Mesenteric fat pad (tissue), 1 donor: ENCODE measurements at regions not wholly inside any gene's neighbourhood (a gene's known extent, or its start where the extent isn't known, plus 50 kb on each side); places are given as distances from the start of the nearest gene placed in this dataset.

Experiments used
- DNase-seq: peaks from one replicate; pipeline ENCODE4 v3.0.0-alpha.2; 2020; ENCODE audit warnings: low spot score
- donor health status: DM: yes; HTN: yes; CAD: no.

- DNase-seq, result no peak
These were observed 54.5 kb upstream of the FAM78B start for GRCh38 chr1:166221316-166221715.

GRCh38 chr1:166233750-166234366 lies 67.1 kb upstream of the FAM78B start:
- DNase-seq, result peak; percentile 85

GRCh38 chr1:166235728-166236127 lies 68.9 kb upstream of the FAM78B start:
- DNase-seq, result no peak

GRCh38 chr1:166237675-166238074 lies 70.9 kb upstream of the FAM78B start:
- DNase-seq, result no peak

- DNase-seq, result no peak
These were observed 86.4 kb upstream of the FAM78B start for GRCh38 chr1:166253076-166253779.

GRCh38 chr1:166258017-166258416 lies 91.2 kb upstream of the FAM78B start:
- no peak for DNase-seq

- DNase-seq, result no peak
These were observed 94.7 kb upstream of the FAM78B start for GRCh38 chr1:166261511-166261910.

GRCh38 chr1:166270476-166271150 lies 103.8 kb upstream of the FAM78B start:
- no peak for DNase-seq

GRCh38 chr1:166271151-166271538 lies 104.3 kb upstream of the FAM78B start:
- DNase-seq, result no peak

- no peak for DNase-seq
These were observed 105.4 kb upstream of the FAM78B start for GRCh38 chr1:166272155-166272554.

GRCh38 chr1:166272851-166273250 lies 106.0 kb upstream of the FAM78B start:
- DNase-seq, result no peak

GRCh38 chr1:166273618-166274017 lies 106.8 kb upstream of the FAM78B start:
- no peak for DNase-seq

- DNase-seq, result no peak
These were observed 115.8 kb upstream of the FAM78B start for GRCh38 chr1:166282391-166283137.

GRCh38 chr1:166283190-166283589 lies 116.4 kb upstream of the FAM78B start:
- no peak for DNase-seq

GRCh38 chr1:166283600-166283999 lies 116.8 kb upstream of the FAM78B start:
- no peak for DNase-seq

GRCh38 chr1:166289309-166290050 lies 122.7 kb upstream of the FAM78B start:
- DNase-seq, result no peak

GRCh38 chr1:166295656-166296055 lies 128.9 kb upstream of the FAM78B start:
- DNase-seq, result no peak

GRCh38 chr1:166297993-166298392 lies 131.2 kb upstream of the FAM78B start:
- no peak for DNase-seq

- no peak for DNase-seq
These were observed 134.0 kb upstream of the FAM78B start for GRCh38 chr1:166300767-166301166.

- no peak for DNase-seq
These were observed 136.4 kb upstream of the FAM78B start for GRCh38 chr1:166302989-166303758.
